Testis (tissue), 2 donors: ENCODE measurements at regions not wholly inside any gene's neighbourhood (a gene's known extent, or its start where the extent isn't known, plus 50 kb on each side); places are given as distances from the start of the nearest gene placed in this dataset.

Experiments used
- DNase-seq: peaks from one replicate; pipeline ENCODE4 v3.0.0-alpha.2; 2019
- H3K27ac ChIP-seq, 2 donors: fragments of 200-600 bp; sonication (generic); one replicate each; pipeline ENCODE4 v1.5.1; 2019
- H3K27me3 ChIP-seq: fragments of 200-600 bp; sonication (generic); one replicate; pipeline ENCODE4 v1.5.1; 2019
- H3K36me3 ChIP-seq: fragments of 200-600 bp; sonication (generic); one replicate; pipeline ENCODE4 v1.5.1; 2017; ENCODE audit warnings: low read depth; ENCODE audit errors: missing control alignments
- H3K4me1 ChIP-seq: fragments of 200-600 bp; sonication (generic); one replicate; pipeline ENCODE4 v1.5.1; 2019
- H3K4me3 ChIP-seq, 2 donors: fragments of 200-600 bp; sonication (generic); one replicate each; pipeline ENCODE4 v1.5.1; 2017 to 2019
- H3K9me3 ChIP-seq: fragments of 200-600 bp; sonication (generic); one replicate; pipeline ENCODE4 v1.5.1; 2017
- CTCF ChIP-seq, 3 experiments: fragments of 450-650 bp in 2 of 3; fragments of 200-600 bp in 1 of 3; sonication (generic) in 1 of 3; IDR thresholded peaks; one replicate each; pipeline ENCODE4 v1.5.1; 2016 to 2019; ENCODE audit warnings: antibody characterized with exemption in 3 of 3, mild to moderate bottlenecking in 2 of 3, moderate library complexity in 1 of 3
- POLR2A ChIP-seq: fragments of 450-650 bp; IDR thresholded peaks from one replicate; pipeline ENCODE4 v1.6.1; 2017; ENCODE audit warnings: antibody characterized with exemption, mild to moderate bottlenecking, moderate library complexity
- WGBS, 2 donors: methylation state at CpG; one replicate each; pipeline ENCODE4 v1.1.5; 2018; 5-methylcytosine and 5-hydroxymethylcytosine counted together
- intact Hi-C: fragments of 100-400 bp; cut with DNase I; formaldehyde crosslinking; loops from one replicate; pipeline ENCODE4 v1.15.1; 2023; ENCODE audit warnings: low total_unique reads

GRCh38 chr3:106817706-106818105, 559.5 kb upstream of the CCDC54 start:
- no peak for DNase-seq
- Histone ChIP-seq H3K4me1 (peaks cover 8% of the 10 kb centered on the region), H3K27ac (no peak overlapping the region), H3K4me3 (no peak overlapping the region), H3K9me3 (no peaks in the 10 kb centered on the region), H3K27me3 (no peaks in the 10 kb centered on the region), H3K36me3 (no peaks in the 10 kb centered on the region)
- WGBS, 2 donors = 71 to 81% methylated on average over 5 of the region's 5 CpGs
- TF ChIP-seq POLR2A (no peak), CTCF (IDR thresholded peaks at IDR 0.05) (no peak)
- intact Hi-C loops = no loop called here

- H3K27me3 ChIP-seq = no peaks in the 10 kb centered on the region
- H3K9me3 ChIP-seq = no peaks in the 10 kb centered on the region
- intact Hi-C loops = no loop called here
- H3K36me3 ChIP-seq = no peaks in the 10 kb centered on the region
- 75 to 86% methylated on average over 1 of the region's 1 CpG for WGBS, 2 donors
- TF ChIP-seq CTCF (IDR thresholded peaks at IDR 0.05) = no peak
- no peak for TF ChIP-seq POLR2A
- H3K4me3 ChIP-seq = no peak overlapping the region
- H3K4me1 ChIP-seq = no peaks in the 10 kb centered on the region
- no peak overlapping the region for H3K27ac ChIP-seq
- DNase-seq = no peak
Measured at GRCh38 chr3:106819440-106819839, 557.8 kb upstream of the CCDC54 start.

GRCh38 chr3:106820726-106821362, 556.4 kb upstream of the CCDC54 start:
- Histone ChIP-seq H3K27me3 (no peaks in the 10 kb centered on the region), H3K4me3 (peak overlapping the region; percentile 44 to 53), H3K36me3 (no peaks in the 10 kb centered on the region), H3K9me3 (no peaks in the 10 kb centered on the region), H3K27ac (no peak overlapping the region), H3K4me1 (no peaks in the 10 kb centered on the region)
- intact Hi-C loops = no loop called here
- WGBS, 2 donors = 57 to 80% methylated on average over 17 to 19 of the region's 19 CpGs
- DNase-seq = no peak
- TF ChIP-seq CTCF (IDR thresholded peaks at IDR 0.05) (no peak), POLR2A (no peak)

GRCh38 chr3:106821801-106822200, 555.4 kb upstream of the CCDC54 start:
- intact Hi-C loops = no loop called here
- Histone ChIP-seq H3K4me3 (peak overlapping the region in 1 of 2 donors; percentile 44), H3K27me3 (no peaks in the 10 kb centered on the region), H3K27ac (no peak overlapping the region), H3K9me3 (no peaks in the 10 kb centered on the region), H3K4me1 (no peaks in the 10 kb centered on the region), H3K36me3 (no peaks in the 10 kb centered on the region)
- TF ChIP-seq CTCF (IDR thresholded peaks at IDR 0.05) (no peak), POLR2A (no peak)
- no peak for DNase-seq
- WGBS, 2 donors = 65 to 84% methylated on average over 7 of the region's 7 CpGs

- Histone ChIP-seq H3K27ac (no peak overlapping the region), H3K4me1 (no peaks in the 10 kb centered on the region), H3K9me3 (no peaks in the 10 kb centered on the region), H3K4me3 (no peak overlapping the region), H3K36me3 (no peaks in the 10 kb centered on the region), H3K27me3 (no peaks in the 10 kb centered on the region)
- TF ChIP-seq POLR2A (no peak), CTCF (IDR thresholded peaks at IDR 0.05) (no peak)
- intact Hi-C loops = no loop called here
- 91 to 95% methylated on average over 10 to 11 of the region's 11 CpGs for WGBS, 2 donors
- DNase-seq = no peak
Measured at GRCh38 chr3:106822204-106822603, 555.0 kb upstream of the CCDC54 start.
